Erythroblast (primary cell): ENCODE measurements at regions not wholly inside any gene's neighbourhood (a gene's known extent, or its start where the extent isn't known, plus 50 kb on each side); places are given as distances from the start of the nearest gene placed in this dataset.

Experiments
- GATA1 ChIP-seq: IDR thresholded peaks from 2 replicates; pipeline ENCODE4 v1.6.1; 2011; ENCODE audit warnings: low read depth, mild to moderate bottlenecking, control low read depth, low read length, moderate library complexity
- POLR2A ChIP-seq: IDR thresholded peaks from 2 replicates; pipeline ENCODE4 v1.6.1; 2011; ENCODE audit warnings: mild to moderate bottlenecking, low read length

GRCh38 chr2:165017966-165018596 is 62.8 kb upstream of the SLC38A11 start:
- no peak for TF ChIP-seq POLR2A
- TF ChIP-seq GATA1, result no peak
